ENCODE measurements at regions not wholly inside any gene's neighbourhood (a gene's known extent, or its start where the extent isn't known, plus 50 kb on each side); places are given as distances from the start of the nearest gene placed in this dataset.

DNA sequence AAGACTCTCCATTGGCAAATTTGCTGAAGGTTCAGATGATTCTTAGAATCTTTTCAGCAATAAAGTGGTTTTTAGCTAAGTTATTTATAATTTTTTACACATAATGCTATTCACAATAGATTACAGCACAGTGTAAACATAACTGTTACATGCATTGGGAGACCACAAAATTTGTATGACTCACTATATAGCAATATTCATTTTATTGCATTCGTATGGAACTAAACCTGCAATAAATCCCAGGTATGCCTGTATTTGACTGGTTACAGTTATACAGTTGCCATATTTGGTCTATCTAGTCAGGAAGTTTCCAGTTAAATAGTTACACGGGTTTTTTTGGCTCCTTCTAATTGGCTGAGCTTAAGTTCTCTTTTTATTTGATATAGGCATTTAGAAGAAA, 220.8 kb downstream of the MRPS30 start:
- Histone ChIP-seq H2AFZ (ENCODE audit: low read length) (no peak overlapping the region), H3K4me3 (replicated peaks in 1 of 4; ENCODE audit: control extremely low read depth in 1 of 4, insufficient read depth in 1 of 4, low read depth in 3 of 4, low read length in 4 of 4) (no peak overlapping the region)
- TF ChIP-seq, protein P1, sequence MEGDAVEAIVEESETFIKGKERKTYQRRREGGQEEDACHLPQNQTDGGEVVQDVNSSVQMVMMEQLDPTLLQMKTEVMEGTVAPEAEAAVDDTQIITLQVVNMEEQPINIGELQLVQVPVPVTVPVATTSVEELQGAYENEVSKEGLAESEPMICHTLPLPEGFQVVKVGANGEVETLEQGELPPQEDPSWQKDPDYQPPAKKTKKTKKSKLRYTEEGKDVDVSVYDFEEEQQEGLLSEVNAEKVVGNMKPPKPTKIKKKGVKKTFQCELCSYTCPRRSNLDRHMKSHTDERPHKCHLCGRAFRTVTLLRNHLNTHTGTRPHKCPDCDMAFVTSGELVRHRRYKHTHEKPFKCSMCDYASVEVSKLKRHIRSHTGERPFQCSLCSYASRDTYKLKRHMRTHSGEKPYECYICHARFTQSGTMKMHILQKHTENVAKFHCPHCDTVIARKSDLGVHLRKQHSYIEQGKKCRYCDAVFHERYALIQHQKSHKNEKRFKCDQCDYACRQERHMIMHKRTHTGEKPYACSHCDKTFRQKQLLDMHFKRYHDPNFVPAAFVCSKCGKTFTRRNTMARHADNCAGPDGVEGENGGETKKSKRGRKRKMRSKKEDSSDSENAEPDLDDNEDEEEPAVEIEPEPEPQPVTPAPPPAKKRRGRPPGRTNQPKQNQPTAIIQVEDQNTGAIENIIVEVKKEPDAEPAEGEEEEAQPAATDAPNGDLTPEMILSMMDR (conservative IDR thresholded peaks at IDR 0.05 in 1 of 2, IDR thresholded peaks at IDR 0.05 in 1 of 2; ENCODE audit: low read depth in 1 of 2, low read length in 2 of 2), result no peak
- TF ChIP-seq EZH2 (IDR thresholded peaks at IDR 0.05; ENCODE audit: low read length, missing control alignments), result no peak

DNA sequence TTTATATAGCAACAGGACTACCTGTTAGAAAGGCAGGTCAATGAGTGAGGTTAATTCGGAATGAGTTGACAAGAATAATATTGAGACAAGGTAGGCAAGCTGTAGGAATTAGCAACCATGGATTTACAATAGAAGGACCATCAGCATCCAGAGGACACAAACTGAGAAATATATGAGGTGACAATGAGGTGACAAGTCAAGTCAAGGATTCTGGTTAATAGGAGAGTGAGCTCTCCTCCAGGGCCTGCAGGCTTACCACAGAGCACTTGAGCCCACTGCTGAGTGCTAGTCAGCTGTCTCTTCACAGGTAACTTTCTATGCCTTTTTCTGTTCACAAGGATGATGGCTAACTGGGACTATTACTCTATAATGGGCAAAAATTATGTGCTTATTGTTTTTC, 227.2 kb downstream of the MRPS30 start:
- no peaks in the 10 kb centered on the region for H3K9me3 ChIP-seq (ENCODE audit: control insufficient read depth, insufficient read depth, low read depth, low read length)

More for the DNA sequence above, 220.8 kb downstream of the MRPS30 start:
- Histone ChIP-seq H3K36me3 (ENCODE audit: control insufficient read depth, insufficient read depth, low read length) (no peaks in the 10 kb centered on the region), H3K9me3 (ENCODE audit: control insufficient read depth, insufficient read depth, low read depth, low read length) (no peaks in the 10 kb centered on the region), H3K27me3 (ENCODE audit: control insufficient read depth, insufficient read depth, low read length) (no peaks in the 10 kb centered on the region), H3K4me1 (ENCODE audit: control insufficient read depth, extremely low read depth, insufficient read depth, low read length) (no peaks in the 10 kb centered on the region), H3K9ac (ENCODE audit: insufficient read depth, low read length) (no peak overlapping the region), H3K79me2 (ENCODE audit: control insufficient read depth, insufficient read depth, low read length) (no peaks in the 10 kb centered on the region), H3K27ac (ENCODE audit: insufficient read depth, low read length) (no peak overlapping the region), H4K20me1 (ENCODE audit: control insufficient read depth, extremely low read depth, insufficient read depth, low read length) (no peaks in the 10 kb centered on the region), H3K4me2 (ENCODE audit: extremely low read depth, insufficient read depth, low read length) (no peak overlapping the region)
- DNase-seq (ENCODE audit: low read depth in 2 of 2), result no peak

GRCh38 chr5:45037927-45038326, 229.2 kb downstream of the MRPS30 start:
- no peak overlapping the region for H3K27ac ChIP-seq (ENCODE audit: insufficient read depth, low read length)
- DNase-seq (ENCODE audit: low read depth in 2 of 2), result no peak
- H3K27me3 ChIP-seq (ENCODE audit: control insufficient read depth, insufficient read depth, low read length), result no peaks in the 10 kb centered on the region
- no peak overlapping the region for H2AFZ ChIP-seq (ENCODE audit: low read length)
- H3K9me3 ChIP-seq (ENCODE audit: control insufficient read depth, insufficient read depth, low read depth, low read length), result no peaks in the 10 kb centered on the region
- no peaks in the 10 kb centered on the region for H3K36me3 ChIP-seq (ENCODE audit: control insufficient read depth, insufficient read depth, low read length)
- H3K4me1 ChIP-seq (ENCODE audit: control insufficient read depth, extremely low read depth, insufficient read depth, low read length), result no peaks in the 10 kb centered on the region
- H3K9ac ChIP-seq (ENCODE audit: insufficient read depth, low read length), result no peak overlapping the region
- H3K4me2 ChIP-seq (ENCODE audit: extremely low read depth, insufficient read depth, low read length), result no peak overlapping the region
- H3K79me2 ChIP-seq (ENCODE audit: control insufficient read depth, insufficient read depth, low read length), result no peaks in the 10 kb centered on the region
- no peak overlapping the region for H3K4me3 ChIP-seq (replicated peaks in 1 of 4; ENCODE audit: control extremely low read depth in 1 of 4, insufficient read depth in 1 of 4, low read depth in 3 of 4, low read length in 4 of 4)
- no peaks in the 10 kb centered on the region for H4K20me1 ChIP-seq (ENCODE audit: control insufficient read depth, extremely low read depth, insufficient read depth, low read length)
- TF ChIP-seq, protein P1 (conservative IDR thresholded peaks at IDR 0.05 in 1 of 2, IDR thresholded peaks at IDR 0.05 in 1 of 2; ENCODE audit: low read depth in 1 of 2, low read length in 2 of 2), result no peak
- TF ChIP-seq EZH2 (IDR thresholded peaks at IDR 0.05; ENCODE audit: low read length, missing control alignments), result no peak

More for the DNA sequence above, 227.2 kb downstream of the MRPS30 start:
- Histone ChIP-seq H3K27ac (ENCODE audit: insufficient read depth, low read length) (no peak overlapping the region), H3K27me3 (ENCODE audit: control insufficient read depth, insufficient read depth, low read length) (no peaks in the 10 kb centered on the region), H3K79me2 (ENCODE audit: control insufficient read depth, insufficient read depth, low read length) (no peaks in the 10 kb centered on the region), H3K9ac (ENCODE audit: insufficient read depth, low read length) (no peak overlapping the region), H3K4me1 (ENCODE audit: control insufficient read depth, extremely low read depth, insufficient read depth, low read length) (no peaks in the 10 kb centered on the region), H4K20me1 (ENCODE audit: control insufficient read depth, extremely low read depth, insufficient read depth, low read length) (no peaks in the 10 kb centered on the region), H3K4me2 (ENCODE audit: extremely low read depth, insufficient read depth, low read length) (no peak overlapping the region), H3K4me3 (replicated peaks in 1 of 4; ENCODE audit: control extremely low read depth in 1 of 4, insufficient read depth in 1 of 4, low read depth in 3 of 4, low read length in 4 of 4) (no peak overlapping the region), H2AFZ (ENCODE audit: low read length) (no peak overlapping the region), H3K36me3 (ENCODE audit: control insufficient read depth, insufficient read depth, low read length) (no peaks in the 10 kb centered on the region)
- no peak for TF ChIP-seq EZH2 (IDR thresholded peaks at IDR 0.05; ENCODE audit: low read length, missing control alignments)
- TF ChIP-seq, protein P1 (conservative IDR thresholded peaks at IDR 0.05 in 1 of 2, IDR thresholded peaks at IDR 0.05 in 1 of 2; ENCODE audit: low read depth in 1 of 2, low read length in 2 of 2), result no peak
- DNase-seq (ENCODE audit: low read depth in 2 of 2), result no peak
